LNCaP clone FGC (cell line): ENCODE measurements at regions not wholly inside any gene's neighbourhood (a gene's known extent, or its start where the extent isn't known, plus 50 kb on each side); places are given as distances from the start of the nearest gene placed in this dataset.

ENCODE experiments used
- DNase-seq: peaks from one replicate; pipeline ENCODE4 v3.0.0-alpha.2; 2011; ENCODE audit warnings: low read depth
- H3K4me3 ChIP-seq: 2 replicates; pipeline ENCODE4 v1.5.1; 2011; ENCODE audit warnings: mild to moderate bottlenecking, low read depth, low read length, control low read depth
- TF ChIP-seq, protein P1 (sequence below): IDR thresholded peaks from 2 replicates; pipeline ENCODE4 v1.5.1; 2012; ENCODE audit warnings: mild to moderate bottlenecking; ENCODE audit not compliant: control insufficient read depth, insufficient read depth; ENCODE audit errors: extremely low read depth

DNA sequence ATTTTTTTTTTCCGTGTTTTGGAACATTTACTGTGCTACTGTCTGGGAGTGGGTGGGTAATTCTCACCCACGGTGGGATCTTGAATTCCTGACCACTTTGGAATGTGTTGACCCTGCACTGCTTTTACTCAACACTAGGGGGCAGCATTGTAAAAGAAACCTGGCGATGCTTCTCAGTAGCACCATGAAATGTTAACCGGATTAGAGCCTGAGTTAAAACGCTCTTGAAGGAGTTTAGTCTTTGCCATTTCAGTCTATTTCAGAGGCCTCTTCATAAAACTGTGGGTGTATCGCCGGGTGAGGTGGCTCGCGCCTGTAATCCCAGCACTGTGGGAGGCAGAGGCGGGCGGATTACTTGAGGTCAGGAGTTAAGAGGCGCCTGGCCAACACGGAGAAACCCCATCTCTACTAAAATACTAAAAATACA, 79.0 kb upstream of the PRNP start:
- TF ChIP-seq, protein P1, sequence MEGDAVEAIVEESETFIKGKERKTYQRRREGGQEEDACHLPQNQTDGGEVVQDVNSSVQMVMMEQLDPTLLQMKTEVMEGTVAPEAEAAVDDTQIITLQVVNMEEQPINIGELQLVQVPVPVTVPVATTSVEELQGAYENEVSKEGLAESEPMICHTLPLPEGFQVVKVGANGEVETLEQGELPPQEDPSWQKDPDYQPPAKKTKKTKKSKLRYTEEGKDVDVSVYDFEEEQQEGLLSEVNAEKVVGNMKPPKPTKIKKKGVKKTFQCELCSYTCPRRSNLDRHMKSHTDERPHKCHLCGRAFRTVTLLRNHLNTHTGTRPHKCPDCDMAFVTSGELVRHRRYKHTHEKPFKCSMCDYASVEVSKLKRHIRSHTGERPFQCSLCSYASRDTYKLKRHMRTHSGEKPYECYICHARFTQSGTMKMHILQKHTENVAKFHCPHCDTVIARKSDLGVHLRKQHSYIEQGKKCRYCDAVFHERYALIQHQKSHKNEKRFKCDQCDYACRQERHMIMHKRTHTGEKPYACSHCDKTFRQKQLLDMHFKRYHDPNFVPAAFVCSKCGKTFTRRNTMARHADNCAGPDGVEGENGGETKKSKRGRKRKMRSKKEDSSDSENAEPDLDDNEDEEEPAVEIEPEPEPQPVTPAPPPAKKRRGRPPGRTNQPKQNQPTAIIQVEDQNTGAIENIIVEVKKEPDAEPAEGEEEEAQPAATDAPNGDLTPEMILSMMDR: peak; percentile 84
- H3K4me3 ChIP-seq: no peak overlapping the region

GRCh38 chr20:4606051-4606450, 80.2 kb upstream of the PRNP start:
- no peak overlapping the region for H3K4me3 ChIP-seq
- no peak for DNase-seq
- TF ChIP-seq, protein P1: no peak

More for the DNA sequence above, 79.0 kb upstream of the PRNP start:
- peak; percentile 26 for DNase-seq

GRCh38 chr20:4605166-4605565, 81.1 kb upstream of the PRNP start:
- TF ChIP-seq, protein P1: no peak
- no peak overlapping the region for H3K4me3 ChIP-seq
- no peak for DNase-seq

DNA sequence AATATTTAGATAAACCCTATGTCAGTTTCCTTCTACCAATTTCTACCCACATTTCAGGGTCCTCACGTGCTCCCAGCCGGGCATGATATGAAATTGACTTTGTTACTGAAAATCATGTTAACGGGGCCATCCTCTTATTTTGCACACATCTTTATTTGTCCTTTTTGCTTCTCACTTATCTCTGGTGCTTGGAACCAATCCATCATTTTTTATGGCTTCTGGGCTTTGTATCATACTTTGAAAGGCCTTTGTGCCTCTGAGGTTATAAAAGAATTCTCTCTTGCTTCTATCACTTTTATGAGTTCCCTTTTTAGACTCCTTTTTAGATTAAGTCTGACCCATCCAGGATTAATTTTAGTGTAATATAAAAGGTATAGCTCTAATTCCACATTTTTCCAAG, 81.7 kb upstream of the PRNP start:
- TF ChIP-seq, protein P1: no peak
- no peak for DNase-seq
- H3K4me3 ChIP-seq: no peak overlapping the region

DNA sequence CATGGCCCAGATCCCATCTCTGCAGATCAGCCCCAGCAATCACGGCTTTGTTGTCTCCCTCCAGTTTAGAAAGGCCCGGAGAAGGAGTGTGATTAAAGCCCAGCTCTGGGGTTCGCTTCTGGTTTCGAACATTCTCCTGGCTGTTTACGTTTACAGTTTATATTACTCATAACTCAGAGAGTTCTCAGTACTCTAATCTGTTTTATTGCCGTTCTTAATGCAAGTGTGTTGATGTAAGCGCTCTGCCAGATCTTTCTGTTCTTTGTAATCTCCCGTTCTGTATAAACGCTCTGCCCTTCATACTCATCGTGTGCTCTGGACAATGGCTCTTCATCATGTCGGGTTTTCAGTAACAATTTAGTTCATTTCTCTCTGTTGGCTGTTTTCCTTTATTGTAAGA, 82.5 kb upstream of the PRNP start:
- peak; percentile 55 for DNase-seq
- H3K4me3 ChIP-seq: no peak overlapping the region
- TF ChIP-seq, protein P1: no peak

DNA sequence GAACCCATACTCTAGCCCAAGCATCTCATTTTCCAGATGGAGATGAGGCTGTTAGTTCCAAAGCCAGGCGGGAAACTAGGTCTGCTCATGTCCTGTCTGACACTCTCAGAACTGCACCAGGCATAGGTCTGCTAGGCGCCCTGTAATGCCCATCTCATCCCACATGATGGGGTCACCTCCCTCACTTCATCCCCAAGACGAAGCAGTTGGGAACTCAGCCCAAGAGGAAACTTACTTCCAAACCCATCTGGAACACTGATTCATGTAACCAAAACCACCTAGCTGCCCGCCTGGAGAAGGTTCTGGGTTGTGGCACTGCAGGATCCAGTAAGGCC, 84.0 kb upstream of the PRNP start:
- TF ChIP-seq, protein P1: no peak
- H3K4me3 ChIP-seq: no peak overlapping the region
- no peak for DNase-seq

DNA sequence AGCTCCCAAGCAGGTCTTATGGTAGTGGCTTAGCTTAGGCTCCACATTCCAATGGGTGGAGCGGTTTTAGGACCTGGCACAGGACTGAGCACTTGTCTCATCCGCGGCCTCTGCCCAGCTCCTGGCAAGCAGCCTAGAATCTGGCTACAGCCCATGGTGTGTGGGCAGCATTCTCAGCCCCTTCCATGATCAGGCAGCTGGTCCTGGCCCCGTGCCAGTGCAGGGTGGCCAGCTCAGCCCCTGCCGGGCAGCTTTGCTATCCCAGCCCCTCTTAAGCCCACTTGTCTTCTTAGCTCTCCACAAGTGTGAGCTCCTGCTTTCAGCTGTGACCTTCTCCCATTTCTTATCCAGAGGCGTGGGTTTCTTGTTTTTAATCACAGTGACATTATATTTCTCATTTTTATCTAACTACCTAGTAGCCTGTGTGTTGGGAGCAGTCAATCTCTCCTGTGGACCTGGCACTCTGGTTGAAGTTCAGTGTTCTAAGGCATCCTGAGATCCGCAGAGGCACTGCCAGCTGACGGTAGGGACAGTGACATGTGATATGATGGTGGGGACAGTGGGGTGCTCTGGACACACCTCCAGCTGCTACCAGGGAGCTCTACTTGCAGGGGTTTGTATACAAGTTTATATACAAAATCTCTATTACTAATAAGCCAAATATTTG, 84.5 kb upstream of the PRNP start:
- DNase-seq: no peak
- TF ChIP-seq, protein P1: no peak
- H3K4me3 ChIP-seq: no peak overlapping the region
